ENCODE measurements at regions not wholly inside any gene's neighbourhood (a gene's known extent, or its start where the extent isn't known, plus 50 kb on each side); places are given as distances from the start of the nearest gene placed in this dataset.

DNA sequence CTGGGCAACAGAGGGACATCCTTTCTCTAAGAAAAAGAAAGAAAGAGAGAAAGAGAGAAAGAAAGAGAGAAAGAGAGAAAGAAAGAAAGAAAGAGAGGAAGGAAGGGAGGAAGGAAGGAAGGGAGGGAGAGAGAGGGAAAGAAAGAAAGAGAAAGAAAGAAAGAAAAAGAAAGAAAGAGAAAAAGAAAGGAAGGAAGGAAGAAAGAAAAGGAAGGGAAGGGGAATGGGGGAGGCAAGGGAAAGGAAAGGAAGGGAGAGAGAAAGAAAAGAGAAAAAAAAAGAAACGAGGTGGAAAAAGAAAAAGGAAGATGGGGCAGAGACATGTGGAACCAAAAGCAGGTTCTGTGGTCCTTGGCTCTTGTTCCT is 82.9 kb upstream of the SMNDC1 start:
- H3K36me3 ChIP-seq (ENCODE audit: control insufficient read depth, insufficient read depth, low read length), result no peaks in the 10 kb centered on the region
- intact Hi-C loops (cut with micrococcal nuclease), result loop anchor here (5.0 kb wide), 1 partner anchor 110 kb away; the partner anchor contains the start of gene DUSP5
- TF ChIP-seq, protein P1, sequence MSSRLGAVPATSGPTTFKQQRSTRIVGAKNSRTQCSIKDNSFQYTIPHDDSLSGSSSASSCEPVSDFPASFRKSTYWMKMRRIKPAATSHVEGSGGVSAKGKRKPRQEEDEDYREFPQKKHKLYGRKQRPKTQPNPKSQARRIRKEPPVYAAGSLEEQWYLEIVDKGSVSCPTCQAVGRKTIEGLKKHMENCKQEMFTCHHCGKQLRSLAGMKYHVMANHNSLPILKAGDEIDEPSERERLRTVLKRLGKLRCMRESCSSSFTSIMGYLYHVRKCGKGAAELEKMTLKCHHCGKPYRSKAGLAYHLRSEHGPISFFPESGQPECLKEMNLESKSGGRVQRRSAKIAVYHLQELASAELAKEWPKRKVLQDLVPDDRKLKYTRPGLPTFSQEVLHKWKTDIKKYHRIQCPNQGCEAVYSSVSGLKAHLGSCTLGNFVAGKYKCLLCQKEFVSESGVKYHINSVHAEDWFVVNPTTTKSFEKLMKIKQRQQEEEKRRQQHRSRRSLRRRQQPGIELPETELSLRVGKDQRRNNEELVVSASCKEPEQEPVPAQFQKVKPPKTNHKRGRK (tag; IDR thresholded peaks at IDR 0.05), result peak; percentile 95
- TF ChIP-seq OTX1 (CRISPR knock-in tag; IDR thresholded peaks at IDR 0.05), result 0 out of 2 replicates have a peak, but pooled peaks have one; percentile 16
- TF ChIP-seq MECOM (CRISPR knock-in tag; IDR thresholded peaks at IDR 0.05), result no peak
- TF ChIP-seq, protein P2, sequence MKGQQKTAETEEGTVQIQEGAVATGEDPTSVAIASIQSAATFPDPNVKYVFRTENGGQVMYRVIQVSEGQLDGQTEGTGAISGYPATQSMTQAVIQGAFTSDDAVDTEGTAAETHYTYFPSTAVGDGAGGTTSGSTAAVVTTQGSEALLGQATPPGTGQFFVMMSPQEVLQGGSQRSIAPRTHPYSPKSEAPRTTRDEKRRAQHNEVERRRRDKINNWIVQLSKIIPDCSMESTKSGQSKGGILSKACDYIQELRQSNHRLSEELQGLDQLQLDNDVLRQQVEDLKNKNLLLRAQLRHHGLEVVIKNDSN (CRISPR knock-in tag; IDR thresholded peaks at IDR 0.05), result no peak
- no peaks in the 10 kb centered on the region for H3K9me1 ChIP-seq (ENCODE audit: control insufficient read depth, insufficient read depth, low read length)
- H2AFZ ChIP-seq (ENCODE audit: low read depth, low read length), result no peak overlapping the region
- peaks cover 0 to 12% of the 10 kb centered on the region in 2 experiments; a peak in 2 of 5 replicates for H3K4me1 ChIP-seq (replicated peaks in 1 of 2; ENCODE audit: control insufficient read depth in 2 of 2, insufficient read depth in 2 of 2, low read length in 2 of 2)
- DNase-seq (ENCODE audit: extremely low read depth in 1 of 4, low spot score in 3 of 4) (no peak), FAIRE-seq (no peak), ATAC-seq (no peak)
- no peaks in the 10 kb centered on the region for H3K79me2 ChIP-seq (ENCODE audit: control insufficient read depth, insufficient read depth, low read length)
- POLR2A ChIA-PET, result no interaction called here
- H3K9me3 ChIP-seq (replicated peaks; ENCODE audit: control insufficient read depth, insufficient read depth, low read depth, low read length), result no peaks in the 10 kb centered on the region
- in situ Hi-C loops (cut with MboI), result no loop called here
- BruUV-seq (replicated peaks), result no TSS peak
- H3K27me3 ChIP-seq (ENCODE audit: control insufficient read depth in 2 of 2, insufficient read depth in 2 of 2, low read length in 2 of 2), result peaks cover 0 to 16% of the 10 kb centered on the region in 2 experiments; a peak in 2 of 5 replicates
- H4K20me1 ChIP-seq (replicated peaks; ENCODE audit: control insufficient read depth, insufficient read depth, low read length), result no peaks in the 10 kb centered on the region
- no peak overlapping the region for H3K27ac ChIP-seq (ENCODE audit: extremely low read depth, low read depth, low read length)
- CTCF ChIA-PET (ENCODE audit: low intra/inter-chr PET ratio), result no interaction called here
- no peak overlapping the region for H3K4me3 ChIP-seq
- no peak overlapping the region for H3K9ac ChIP-seq (ENCODE audit: insufficient read depth in 1 of 2, low read depth in 2 of 2, low read length in 2 of 2)
- WGBS (ENCODE audit: insufficient coverage, low coverage, missing lambda C conversion rate), result no CpG with 5 or more reads among the region's 1 CpG
- no peak overlapping the region for H3K4me2 ChIP-seq (ENCODE audit: insufficient read depth, low read length)

Measured in K562 (cell line).